Fibroblast of lung (primary cell): ENCODE measurements at regions not wholly inside any gene's neighbourhood (a gene's known extent, or its start where the extent isn't known, plus 50 kb on each side); places are given as distances from the start of the nearest gene placed in this dataset.

Source experiments
- DNase-seq, 2 donors: peaks; one replicate each; pipeline versions ENCODE4 v3.0.0 to v3.0.0-alpha.2; 2010; ENCODE audit warnings: low read depth in 2 of 2
- H2AFZ ChIP-seq: 2 replicates; pipeline ENCODE4 v1.5.1; 2012; ENCODE audit warnings: low read length, control low read depth, inconsistent platforms
- H3K27ac ChIP-seq: 2 replicates; pipeline ENCODE4 v1.5.1; 2011; ENCODE audit warnings: low read length, control low read depth; ENCODE audit not compliant: insufficient read depth
- H3K27me3 ChIP-seq: 2 replicates; pipeline ENCODE4 v1.5.1; 2011; ENCODE audit warnings: mild to moderate bottlenecking, low read length; ENCODE audit not compliant: control insufficient read depth, insufficient read depth
- H3K36me3 ChIP-seq: 2 replicates; pipeline ENCODE4 v1.5.1; 2011; ENCODE audit warnings: low read length; ENCODE audit not compliant: control insufficient read depth, insufficient read depth
- H3K4me1 ChIP-seq: 2 replicates; pipeline ENCODE4 v1.5.1; 2011; ENCODE audit warnings: low read length; ENCODE audit not compliant: control insufficient read depth, insufficient read depth; ENCODE audit errors: extremely low read depth
- H3K4me2 ChIP-seq: 2 replicates; pipeline ENCODE4 v1.5.1; 2011; ENCODE audit warnings: low read length, control low read depth; ENCODE audit not compliant: insufficient read depth; ENCODE audit errors: extremely low read depth
- H3K4me3 ChIP-seq, 4 experiments: fragments of 200-600 bp in 1 of 4; sonication (generic) in 1 of 4; replicated peaks in 1 of 4; 2 replicates each; pipeline ENCODE4 v1.5.1; 2011 to 2016; ENCODE audit warnings: low read length in 4 of 4, low read depth in 3 of 4, mild to moderate bottlenecking in 3 of 4, control low read depth in 2 of 4, inconsistent platforms in 1 of 4, mixed read lengths in 1 of 4; ENCODE audit not compliant: insufficient read depth in 1 of 4; ENCODE audit errors: control extremely low read depth in 1 of 4
- H3K79me2 ChIP-seq: 2 replicates; pipeline ENCODE4 v1.5.1; 2012; ENCODE audit warnings: mild to moderate bottlenecking, low read length, inconsistent platforms; ENCODE audit not compliant: control insufficient read depth, insufficient read depth
- H3K9ac ChIP-seq: 2 replicates; pipeline ENCODE4 v1.5.1; 2011; ENCODE audit warnings: mild to moderate bottlenecking, low read length, control low read depth; ENCODE audit not compliant: insufficient read depth
- H3K9me3 ChIP-seq: 2 replicates; pipeline ENCODE4 v1.5.1; 2012; ENCODE audit warnings: low read depth, low read length; ENCODE audit not compliant: control insufficient read depth, insufficient read depth
- H4K20me1 ChIP-seq: 2 replicates; pipeline ENCODE4 v1.5.1; 2011; ENCODE audit warnings: low read length; ENCODE audit not compliant: control insufficient read depth, insufficient read depth; ENCODE audit errors: extremely low read depth
- EZH2 ChIP-seq: IDR thresholded peaks from 2 replicates; pipeline ENCODE4 v1.5.1; 2012; ENCODE audit warnings: low read length, control low read depth, mild to moderate bottlenecking; ENCODE audit errors: missing control alignments
- TF ChIP-seq, protein P1 (sequence below), 2 donors: IDR thresholded peaks in 1 of 2; conservative IDR thresholded peaks in 1 of 2; 1 replicate in 1 of 2; 2 replicates in 1 of 2; pipeline ENCODE4 v1.5.1; 2011 to 2012; ENCODE audit warnings: low read length in 2 of 2, control low read depth in 1 of 2, inconsistent platforms in 1 of 2, low read depth in 1 of 2, mild to moderate bottlenecking in 1 of 2

DNA sequence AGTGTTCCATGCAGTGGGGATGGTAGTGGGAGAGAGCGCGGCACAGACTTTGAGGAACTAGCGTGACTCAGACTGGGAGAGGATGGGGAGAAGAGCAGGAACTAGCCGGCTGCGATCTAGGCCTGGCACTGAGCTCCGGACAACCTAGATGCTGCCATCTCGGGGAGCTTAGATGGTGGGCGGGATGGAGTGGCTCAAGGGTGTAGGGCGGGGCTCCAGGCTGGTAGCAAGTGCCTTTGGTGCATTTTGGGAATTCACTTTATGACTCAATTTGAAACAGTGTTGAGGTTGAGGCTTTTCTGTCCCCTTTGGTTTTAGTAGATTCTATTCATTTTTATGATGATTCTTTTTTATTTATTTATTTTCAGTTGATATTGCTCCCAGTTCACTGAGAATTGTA is 185.3 kb upstream of the GPR26 start:
- Histone ChIP-seq H3K4me1 (no peaks in the 10 kb centered on the region), H3K4me3 (no peak overlapping the region), H3K36me3 (no peaks in the 10 kb centered on the region), H3K27ac (no peak overlapping the region), H3K4me2 (no peak overlapping the region), H3K79me2 (no peaks in the 10 kb centered on the region), H3K9me3 (no peaks in the 10 kb centered on the region), H3K27me3 (no peaks in the 10 kb centered on the region), H2AFZ (no peak overlapping the region), H3K9ac (no peak overlapping the region), H4K20me1 (no peaks in the 10 kb centered on the region)
- DNase-seq, result no peak
- TF ChIP-seq, protein P1, sequence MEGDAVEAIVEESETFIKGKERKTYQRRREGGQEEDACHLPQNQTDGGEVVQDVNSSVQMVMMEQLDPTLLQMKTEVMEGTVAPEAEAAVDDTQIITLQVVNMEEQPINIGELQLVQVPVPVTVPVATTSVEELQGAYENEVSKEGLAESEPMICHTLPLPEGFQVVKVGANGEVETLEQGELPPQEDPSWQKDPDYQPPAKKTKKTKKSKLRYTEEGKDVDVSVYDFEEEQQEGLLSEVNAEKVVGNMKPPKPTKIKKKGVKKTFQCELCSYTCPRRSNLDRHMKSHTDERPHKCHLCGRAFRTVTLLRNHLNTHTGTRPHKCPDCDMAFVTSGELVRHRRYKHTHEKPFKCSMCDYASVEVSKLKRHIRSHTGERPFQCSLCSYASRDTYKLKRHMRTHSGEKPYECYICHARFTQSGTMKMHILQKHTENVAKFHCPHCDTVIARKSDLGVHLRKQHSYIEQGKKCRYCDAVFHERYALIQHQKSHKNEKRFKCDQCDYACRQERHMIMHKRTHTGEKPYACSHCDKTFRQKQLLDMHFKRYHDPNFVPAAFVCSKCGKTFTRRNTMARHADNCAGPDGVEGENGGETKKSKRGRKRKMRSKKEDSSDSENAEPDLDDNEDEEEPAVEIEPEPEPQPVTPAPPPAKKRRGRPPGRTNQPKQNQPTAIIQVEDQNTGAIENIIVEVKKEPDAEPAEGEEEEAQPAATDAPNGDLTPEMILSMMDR (conservative IDR thresholded peaks at IDR 0.05 in 1 of 2, IDR thresholded peaks at IDR 0.05 in 1 of 2; ENCODE audit: low read depth in 1 of 2, low read length in 2 of 2), result no peak
- TF ChIP-seq EZH2, result no peak

DNA sequence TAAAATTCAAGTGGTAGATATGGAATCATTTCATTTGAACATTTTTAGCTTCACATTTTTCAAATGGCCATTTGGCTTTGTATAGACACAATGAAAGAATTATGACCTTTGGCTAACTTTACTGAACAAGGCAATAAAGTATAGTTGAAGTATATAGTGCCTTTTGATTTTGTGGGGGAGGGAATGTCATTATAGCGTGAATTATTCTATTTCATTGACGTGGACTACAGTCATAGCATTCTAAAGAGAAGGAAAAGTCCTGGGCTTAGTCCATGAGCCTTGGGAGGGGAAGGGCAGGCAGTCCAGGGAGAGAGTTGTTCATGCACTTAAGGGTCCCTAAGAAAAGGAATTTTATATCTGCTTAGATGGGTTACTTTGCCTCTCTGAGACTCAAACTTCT is 181.4 kb upstream of the GPR26 start:
- Histone ChIP-seq H3K9me3 (no peaks in the 10 kb centered on the region), H3K79me2 (no peaks in the 10 kb centered on the region), H3K4me1 (no peaks in the 10 kb centered on the region), H2AFZ (no peak overlapping the region), H4K20me1 (no peaks in the 10 kb centered on the region), H3K9ac (no peak overlapping the region), H3K4me2 (no peak overlapping the region), H3K27ac (no peak overlapping the region), H3K36me3 (no peaks in the 10 kb centered on the region), H3K27me3 (no peaks in the 10 kb centered on the region), H3K4me3 (no peak overlapping the region)
- DNase-seq, result no peak
- no peak for TF ChIP-seq EZH2
- TF ChIP-seq, protein P1 (conservative IDR thresholded peaks at IDR 0.05 in 1 of 2, IDR thresholded peaks at IDR 0.05 in 1 of 2; ENCODE audit: low read depth in 1 of 2, low read length in 2 of 2), result no peak

DNA sequence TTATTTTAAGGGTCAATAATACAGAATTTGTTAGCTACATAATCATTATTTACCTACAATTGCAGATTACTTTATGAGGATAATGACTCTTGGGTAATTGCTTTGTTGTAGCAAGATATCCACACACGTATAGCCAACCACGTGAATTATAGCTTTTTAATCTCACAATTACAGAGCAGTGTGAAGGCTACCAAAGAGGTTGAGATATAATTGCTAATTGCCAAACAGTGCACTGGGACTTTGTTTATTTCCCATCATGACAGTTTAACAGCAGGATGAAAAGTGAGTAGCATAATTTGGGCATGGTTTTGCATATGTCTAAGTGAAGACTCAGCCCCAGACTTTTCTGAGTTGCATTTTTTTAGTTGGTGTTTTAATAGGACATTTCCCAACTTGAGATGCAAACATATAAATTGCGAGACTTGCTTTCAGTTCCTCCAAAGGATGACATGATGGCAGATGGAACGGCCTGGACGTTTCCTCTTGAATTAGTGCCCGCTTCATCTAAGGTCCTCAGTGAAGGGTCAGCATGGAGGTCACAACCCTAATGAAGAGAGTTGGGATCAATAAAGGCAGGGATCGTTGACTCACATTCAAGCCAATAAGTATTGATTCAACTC is 180.7 kb upstream of the GPR26 start:
- H3K79me2 ChIP-seq, result no peaks in the 10 kb centered on the region
- TF ChIP-seq EZH2, result no peak
- TF ChIP-seq, protein P1 (conservative IDR thresholded peaks at IDR 0.05 in 1 of 2, IDR thresholded peaks at IDR 0.05 in 1 of 2; ENCODE audit: low read depth in 1 of 2, low read length in 2 of 2), result no peak

More for the DNA sequence above, 180.7 kb upstream of the GPR26 start:
- no peak overlapping the region for H3K4me2 ChIP-seq
- no peaks in the 10 kb centered on the region for H3K9me3 ChIP-seq
- H3K9ac ChIP-seq, result no peak overlapping the region
- no peaks in the 10 kb centered on the region for H3K4me1 ChIP-seq
- H3K27me3 ChIP-seq, result no peaks in the 10 kb centered on the region
- H3K36me3 ChIP-seq, result no peaks in the 10 kb centered on the region
- DNase-seq, result no peak
- no peak overlapping the region for H3K27ac ChIP-seq
- no peaks in the 10 kb centered on the region for H4K20me1 ChIP-seq
- H2AFZ ChIP-seq, result no peak overlapping the region
- no peak overlapping the region for H3K4me3 ChIP-seq
